ENCODE measurements at regions not wholly inside any gene's neighbourhood (a gene's known extent, or its start where the extent isn't known, plus 50 kb on each side); places are given as distances from the start of the nearest gene placed in this dataset.

DNA sequence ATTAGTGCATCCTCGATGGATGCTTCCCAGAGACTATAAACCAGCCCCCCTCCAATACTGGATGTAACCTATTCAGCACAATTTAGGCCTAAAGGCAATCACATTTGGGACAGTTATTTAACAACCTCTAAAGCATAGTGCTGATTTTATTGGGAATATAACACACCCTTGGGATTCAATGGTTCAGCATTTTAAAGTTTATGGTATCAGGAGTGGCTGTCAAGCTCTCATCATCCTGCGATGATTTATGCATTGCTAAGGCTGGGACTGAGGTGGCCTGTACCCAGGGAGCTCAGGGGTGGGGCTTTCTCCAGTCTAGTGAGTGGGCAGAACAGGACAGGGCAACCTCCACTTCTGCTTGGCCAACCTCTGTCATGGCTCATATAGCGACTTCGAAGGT lies 464.9 kb downstream of the INHBA start:
- no peak for DNase-seq (ENCODE audit: low spot score)

GRCh38 chr7:41232086-41232485 lies 470.8 kb downstream of the INHBA start:
- DNase-seq (ENCODE audit: low spot score), result no peak

GRCh38 chr7:41224063-41224763 lies 478.7 kb downstream of the INHBA start:
- DNase-seq (ENCODE audit: low spot score), result no peak

- DNase-seq (ENCODE audit: low spot score), result no peak
Observed at GRCh38 chr7:41222746-41223145, 480.1 kb downstream of the INHBA start.

- DNase-seq (ENCODE audit: low spot score), result no peak
Observed at GRCh38 chr7:41220266-41220665, 482.6 kb downstream of the INHBA start.

- no peak for DNase-seq (ENCODE audit: low spot score)
Observed at GRCh38 chr7:41219276-41219675, 483.6 kb downstream of the INHBA start.

- DNase-seq (ENCODE audit: low spot score), result no peak
Observed at GRCh38 chr7:41217306-41217705, 485.6 kb downstream of the INHBA start.

- no peak for DNase-seq (ENCODE audit: low spot score)
Observed at GRCh38 chr7:41207141-41207540, 495.7 kb downstream of the INHBA start.

DNA sequence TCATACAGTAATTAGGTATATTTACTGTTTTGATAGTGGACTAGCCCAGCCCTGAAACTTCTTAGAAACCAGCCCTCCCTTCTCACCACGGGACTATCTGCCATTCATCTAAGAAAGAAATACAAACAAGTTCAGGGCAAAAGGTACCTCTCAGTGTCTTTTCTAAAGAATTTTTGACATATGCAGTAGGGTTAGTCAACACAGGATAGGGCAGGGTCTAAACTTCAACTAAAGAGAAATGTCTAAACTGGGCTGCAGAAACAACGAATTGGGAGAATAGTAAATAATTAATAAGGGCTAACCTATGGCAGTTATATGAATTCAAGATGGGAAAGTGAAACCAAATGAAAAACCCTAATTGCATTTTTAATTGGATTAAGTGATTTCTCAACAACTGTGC lies 496.6 kb downstream of the INHBA start:
- no peak for DNase-seq (ENCODE audit: low spot score)

DNA sequence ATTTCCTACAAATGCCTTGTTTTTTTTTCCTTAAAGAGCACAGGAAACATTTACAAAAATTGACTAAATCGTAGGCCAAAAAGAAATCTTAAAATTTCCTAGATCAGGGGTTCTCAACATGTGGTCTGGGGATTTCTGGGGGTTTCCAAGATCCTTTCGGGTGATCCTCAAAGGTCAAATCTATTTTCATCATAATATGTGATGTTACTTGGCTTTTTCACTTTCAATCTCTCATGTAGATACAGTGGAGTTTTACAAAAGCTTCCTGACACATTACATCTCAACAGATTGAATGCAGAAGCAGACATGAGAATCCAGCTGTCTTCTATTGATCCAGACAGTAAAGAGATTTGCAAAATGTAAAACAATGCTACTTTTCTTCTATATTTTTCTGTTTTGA lies 497.3 kb downstream of the INHBA start:
- no peak for DNase-seq (ENCODE audit: low spot score)

DNA sequence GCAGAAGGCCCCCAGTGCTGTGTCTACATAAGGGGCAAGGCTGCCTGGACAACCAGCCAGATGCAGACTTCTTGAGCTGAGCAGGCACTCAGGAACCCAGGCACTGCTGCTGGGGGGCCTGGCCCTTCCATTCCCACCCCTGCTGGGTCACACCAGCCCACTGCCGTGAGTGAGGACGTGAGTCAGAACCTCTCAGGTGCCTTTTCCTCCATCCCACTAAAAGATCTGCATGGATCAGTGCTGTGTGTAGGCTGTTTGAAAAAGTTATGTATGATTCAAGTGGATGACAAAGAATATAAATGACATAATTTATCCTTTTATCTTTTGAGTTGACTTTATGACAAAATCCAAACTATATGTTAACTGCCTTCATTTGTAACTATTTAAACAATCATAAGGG lies 499.3 kb downstream of the INHBA start:
- DNase-seq (ENCODE audit: low spot score), result no peak

DNA sequence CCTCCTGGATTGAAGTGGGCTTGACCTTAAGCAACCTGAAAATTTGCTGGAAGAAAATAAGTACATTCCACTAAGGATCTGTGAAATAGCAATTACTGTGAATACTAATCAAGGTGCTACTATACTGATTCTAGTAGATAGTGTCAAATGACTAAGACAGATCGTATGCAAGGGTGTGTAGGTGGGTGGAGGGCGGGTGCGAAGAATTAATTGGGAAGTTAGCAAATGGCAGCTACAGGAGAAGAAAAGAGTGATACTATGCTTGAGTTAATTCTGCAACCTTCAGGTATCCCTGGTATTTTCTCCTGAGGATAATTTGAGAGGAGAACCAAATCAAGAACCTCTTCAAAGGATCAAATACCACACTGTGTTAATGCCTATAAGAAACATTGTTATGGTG lies 501.9 kb downstream of the INHBA start:
- no peak for DNase-seq (ENCODE audit: low spot score)

GRCh38 chr7:41199136-41199535 lies 503.8 kb downstream of the INHBA start:
- no peak for DNase-seq (ENCODE audit: low spot score)

DNA sequence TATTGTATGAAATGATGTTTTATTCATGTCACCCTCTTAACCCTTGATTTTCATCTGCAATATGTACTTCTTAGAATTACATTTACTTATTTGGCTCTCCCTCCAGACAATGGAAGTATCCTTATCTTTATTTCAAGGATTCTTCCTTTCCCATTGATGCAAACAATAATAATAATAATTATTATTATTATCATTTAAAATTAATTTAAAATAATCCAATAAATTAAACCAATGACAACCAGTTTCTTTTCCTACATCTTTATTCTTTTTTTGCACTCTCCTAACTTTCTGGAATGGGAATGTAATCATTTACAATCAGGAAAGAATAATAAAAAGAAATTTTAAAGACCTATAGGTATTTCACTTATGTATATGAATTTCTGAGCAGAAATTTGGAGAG lies 504.4 kb downstream of the INHBA start:
- no peak for DNase-seq (ENCODE audit: low spot score)

DNA sequence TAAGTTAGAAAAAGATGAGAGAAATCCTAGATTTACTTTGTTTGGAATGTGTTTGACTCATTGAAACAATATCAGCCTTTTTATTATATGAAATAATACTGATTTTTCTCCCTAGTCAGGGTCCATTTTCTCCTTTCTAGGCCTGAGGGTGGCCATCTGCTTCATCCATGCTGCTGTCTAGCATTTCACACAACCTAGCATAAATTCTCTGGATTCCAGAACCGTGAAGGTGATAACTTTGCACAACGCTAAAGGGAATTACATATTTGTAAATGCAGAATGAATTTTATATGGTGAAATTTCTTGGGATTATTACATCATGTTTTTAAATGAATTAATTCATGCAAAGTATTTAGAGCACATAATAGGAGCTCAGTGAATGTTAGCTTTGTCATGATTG lies 505.1 kb downstream of the INHBA start:
- no peak for DNase-seq (ENCODE audit: low spot score)

- DNase-seq (ENCODE audit: low spot score), result no peak
Observed at GRCh38 chr7:41193738-41194282, 509.1 kb downstream of the INHBA start.

DNA sequence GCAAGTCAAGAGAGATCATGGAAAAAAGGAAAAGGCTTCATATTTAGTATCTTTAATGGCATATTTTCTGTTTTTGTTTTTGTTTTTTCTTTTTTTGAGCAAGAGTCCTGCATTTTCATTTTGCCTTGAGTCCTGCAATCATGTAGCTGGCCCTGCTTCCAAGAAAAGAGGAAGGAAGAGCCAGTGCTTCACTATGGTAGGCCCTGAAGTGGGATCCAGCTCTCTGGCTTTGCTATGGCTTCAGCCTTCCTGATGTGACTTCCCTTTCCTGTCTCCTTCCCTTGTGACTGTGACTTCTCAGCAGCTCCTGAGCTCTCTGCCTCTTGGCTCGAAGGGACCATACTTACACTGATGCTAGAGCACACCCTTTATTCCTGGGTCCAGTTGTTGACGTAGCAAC lies 512.3 kb downstream of the INHBA start:
- no peak for DNase-seq (ENCODE audit: low spot score)

DNA sequence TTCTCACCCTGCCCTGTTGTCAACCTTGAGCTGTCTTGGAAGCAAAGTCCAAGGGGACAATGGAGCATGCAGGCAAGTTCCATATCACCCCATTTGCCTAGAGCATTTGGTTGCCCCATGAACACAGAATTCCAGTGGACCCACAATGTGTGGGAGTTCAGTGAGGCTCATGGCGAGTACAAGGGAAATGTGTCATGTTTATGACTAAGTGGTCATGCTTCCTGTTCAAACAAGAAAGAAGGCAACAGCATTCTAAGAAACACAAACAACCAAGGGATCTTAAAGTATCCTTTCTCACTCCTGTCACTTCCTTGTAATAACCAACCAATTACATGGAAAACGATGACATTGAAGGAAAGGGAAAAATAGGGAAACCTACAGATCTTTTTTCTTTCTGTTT lies 513.0 kb downstream of the INHBA start:
- DNase-seq (ENCODE audit: low spot score), result no peak

DNA sequence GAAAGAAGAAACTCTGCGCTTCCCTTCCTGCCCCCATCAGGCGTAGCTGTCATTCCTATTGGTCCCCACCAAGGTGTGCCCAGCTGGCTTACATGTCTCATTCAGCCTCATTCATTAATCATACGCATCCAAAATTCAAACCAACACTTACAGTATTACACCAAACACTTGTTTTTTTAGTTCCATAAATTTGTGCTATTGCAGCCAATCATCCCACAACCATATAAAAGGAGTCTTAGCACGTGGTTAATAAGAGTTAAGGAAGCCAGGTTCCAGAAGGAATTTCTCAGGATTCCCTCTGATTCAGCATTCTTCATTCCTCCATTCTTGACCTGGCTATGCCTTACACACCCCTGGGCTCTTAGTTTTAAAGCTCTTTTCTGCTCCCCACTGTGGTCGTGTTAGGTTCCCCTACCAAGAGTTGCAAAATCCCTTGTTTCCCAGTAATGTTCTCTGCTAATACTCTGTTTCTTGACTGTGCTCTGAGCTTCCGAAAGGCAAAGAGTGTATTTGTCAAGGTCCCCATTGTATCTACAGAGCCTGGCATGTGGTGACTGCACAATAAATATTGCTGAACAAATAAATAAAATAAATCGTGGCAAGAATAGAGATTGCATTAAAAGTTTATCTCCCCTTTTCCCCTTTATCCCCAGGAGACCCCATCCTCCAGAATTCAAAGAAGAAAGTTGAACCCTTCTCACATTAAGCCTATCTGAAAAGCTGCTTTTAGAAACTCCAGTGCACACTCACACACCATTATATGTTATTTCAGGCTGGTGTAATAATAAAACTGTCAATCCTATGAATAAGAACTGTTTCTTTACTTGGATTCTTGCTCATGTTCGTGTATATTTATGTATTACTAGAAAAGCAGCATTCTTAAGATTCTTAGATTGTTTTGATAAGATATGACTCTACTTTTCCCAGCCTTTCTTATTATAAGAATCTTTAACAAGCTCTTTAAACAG lies 514.4 kb downstream of the INHBA start:
- no peak for DNase-seq (ENCODE audit: low spot score)

GRCh38 chr7:41187322-41187721 lies 515.6 kb downstream of the INHBA start:
- DNase-seq (ENCODE audit: low spot score), result no peak

GRCh38 chr7:41185851-41186250 lies 517.0 kb downstream of the INHBA start:
- peak; percentile 15 for DNase-seq (ENCODE audit: low spot score)

GRCh38 chr7:41183741-41184140 lies 519.1 kb downstream of the INHBA start:
- DNase-seq (ENCODE audit: low spot score), result no peak

DNA sequence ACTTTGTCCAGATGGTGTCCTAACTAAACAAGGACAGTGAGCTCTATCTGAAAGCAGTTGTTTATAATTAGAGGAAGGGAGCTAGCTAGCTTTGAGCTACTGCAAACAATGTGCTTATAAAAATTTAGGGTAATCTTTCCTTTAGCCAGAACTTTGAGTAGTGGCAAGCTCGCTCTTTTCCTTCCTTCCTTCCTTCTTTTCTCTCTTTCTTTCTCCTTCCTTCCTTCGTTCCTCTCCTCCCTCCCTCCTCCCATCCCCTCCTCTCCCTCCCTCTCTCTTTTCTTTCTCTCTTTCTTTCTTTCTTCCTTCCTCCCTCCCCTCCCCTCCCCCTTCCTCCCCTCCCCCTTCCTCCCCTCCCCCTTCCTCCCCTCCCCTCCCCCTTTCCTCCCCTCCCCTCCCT lies 520.1 kb downstream of the INHBA start:
- DNase-seq (ENCODE audit: low spot score), result no peak
